A549 (cell line): ENCODE measurements at regions not wholly inside any gene's neighbourhood (a gene's known extent, or its start where the extent isn't known, plus 50 kb on each side); places are given as distances from the start of the nearest gene placed in this dataset.

ENCODE experiments used
- EP300 ChIP-seq, 2 experiments: fragments of >200 bp; sonication (Bioruptor Twin); formaldehyde crosslinking; IDR thresholded peaks; 2 replicates in 1 of 2; 3 replicates in 1 of 2; pipeline ENCODE4 v1.6.1; 2016 to 2017
- FOSL2 ChIP-seq, 2 experiments: fragments of 450-650 bp in 1 of 2; fragments of >200 bp in 1 of 2; sonication (Bioruptor Twin) in 1 of 2; formaldehyde crosslinking; IDR thresholded peaks; 2 replicates each; pipeline versions ENCODE4 v1.5.0 to v1.6.1; 2016 to 2020; ENCODE audit warnings: mild to moderate bottlenecking in 1 of 2, moderate library complexity in 1 of 2
- HDAC2 ChIP-seq: fragments of 200-600 bp; sonication (generic); IDR thresholded peaks from 2 replicates; pipeline ENCODE4 v1.6.1; 2016
- POLR2A ChIP-seq: IDR thresholded peaks from 2 replicates; pipeline ENCODE4 v1.6.1; 2012; ENCODE audit warnings: mild to moderate bottlenecking, low read length
- RFX5 ChIP-seq: fragments of 450-650 bp; IDR thresholded peaks from 2 replicates; pipeline ENCODE4 v1.7.1; 2014; ENCODE audit warnings: antibody characterized with exemption, mild to moderate bottlenecking, moderate library complexity

DNA sequence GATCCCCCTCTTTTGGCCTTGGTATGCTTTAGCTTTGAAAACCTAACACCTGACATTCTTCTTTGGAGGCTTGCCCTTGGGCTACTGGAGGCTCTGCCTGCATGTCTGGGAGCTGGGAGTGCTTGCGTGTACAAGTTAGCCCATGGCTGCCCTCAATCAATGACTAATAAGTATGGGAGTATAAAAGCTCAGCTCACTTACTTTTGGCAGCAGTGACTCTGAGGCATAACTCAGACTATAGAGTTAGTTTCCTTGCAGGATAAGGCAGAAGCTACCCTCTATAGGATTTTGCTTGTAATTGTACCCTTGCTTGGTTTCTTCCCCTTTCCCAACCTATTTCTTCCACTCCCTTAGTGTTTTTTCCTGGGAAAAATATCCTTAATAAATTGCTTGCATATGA, 247.9 kb downstream of the PPP1R2C start:
- no peak for TF ChIP-seq POLR2A
- no peak for TF ChIP-seq FOSL2 (IDR thresholded peaks at IDR 0.05)
- TF ChIP-seq FOSL2 (CRISPR knock-in tag; IDR thresholded peaks at IDR 0.05): no peak
- no peak for TF ChIP-seq HDAC2
- TF ChIP-seq RFX5: no peak
- no peak for TF ChIP-seq EP300 (IDR thresholded peaks at IDR 0.05)
